SU-DHL-6 (cell line): ENCODE measurements at regions not wholly inside any gene's neighbourhood (a gene's known extent, or its start where the extent isn't known, plus 50 kb on each side); places are given as distances from the start of the nearest gene placed in this dataset.

Experiments
- H2AFZ ChIP-seq: fragments of 200-600 bp; sonication (generic); 2 replicates; pipeline ENCODE4 v1.6.1; 2014; ENCODE audit warnings: low read depth, mild to moderate bottlenecking, moderate library complexity, mixed read lengths, antibody characterized with exemption, low read length; ENCODE audit not compliant: severe bottlenecking
- H3F3A ChIP-seq: fragments of 200-600 bp; shearing (Covaris generic); 2 replicates; pipeline ENCODE4 v1.6.0; 2016; ENCODE audit warnings: antibody characterized with exemption, mild to moderate bottlenecking; ENCODE audit not compliant: insufficient read depth
- H3K27ac ChIP-seq: fragments of 200-600 bp; sonication (generic); 2 replicates; pipeline ENCODE4 v1.5.1; 2016; ENCODE audit warnings: low read depth, mild to moderate bottlenecking, low read length, moderate library complexity, mixed read lengths
- H3K27me3 ChIP-seq: fragments of 200-600 bp; sonication (generic), shearing (Covaris generic); 2 replicates; pipeline ENCODE4 v1.6.0; 2014; ENCODE audit warnings: mild to moderate bottlenecking, low read length
- H3K36me3 ChIP-seq: fragments of 200-600 bp; sonication (generic); 2 replicates; pipeline ENCODE4 v1.6.1; 2014; ENCODE audit warnings: mild to moderate bottlenecking, low read length, mixed read lengths
- H3K4me2 ChIP-seq: fragments of 300-600, 200-600 bp; shearing (Covaris generic), sonication (generic); 2 replicates; pipeline ENCODE4 v1.6.0; 2014; ENCODE audit warnings: low read length, low read depth, mild to moderate bottlenecking; ENCODE audit not compliant: poor library complexity, severe bottlenecking
- H3K4me3 ChIP-seq: fragments of 200-600 bp; sonication (generic); 2 replicates; pipeline ENCODE4 v1.5.1; 2014; ENCODE audit warnings: antibody characterized with exemption, low read length, mild to moderate bottlenecking, mixed read lengths; ENCODE audit not compliant: insufficient read depth, poor library complexity, severe bottlenecking
- H3K79me2 ChIP-seq: fragments of 200-600 bp; sonication (generic); 2 replicates; pipeline ENCODE4 v1.6.1; 2014; ENCODE audit warnings: mild to moderate bottlenecking, low read length, moderate library complexity; ENCODE audit not compliant: insufficient read depth
- H3K9ac ChIP-seq: fragments of 200-600 bp; sonication (generic); 2 replicates; pipeline ENCODE4 v1.7.0; 2014; ENCODE audit warnings: mild to moderate bottlenecking, low read length
- H3K9me2 ChIP-seq: fragments of 200-600 bp; sonication (generic); replicated peaks from 2 replicates; pipeline ENCODE4 v1.6.1; 2014; ENCODE audit warnings: low read length; ENCODE audit not compliant: insufficient read depth
- H3K9me3 ChIP-seq: fragments of 200-600 bp; sonication (generic); 2 replicates; pipeline ENCODE4 v1.6.1; 2014; ENCODE audit warnings: low read length, mixed read lengths; ENCODE audit not compliant: insufficient read depth
- H4K20me1 ChIP-seq: fragments of 200-600 bp; sonication (generic); 2 replicates; pipeline ENCODE4 v1.6.1; 2014; ENCODE audit warnings: low read depth, mild to moderate bottlenecking, antibody characterized with exemption, low read length, moderate library complexity, mixed read lengths
- CTCF ChIP-seq: fragments of 200-600 bp; sonication (generic); IDR thresholded peaks from one replicate; pipeline ENCODE4 v1.5.1; 2017; ENCODE audit warnings: antibody characterized with exemption, mild to moderate bottlenecking, low read length, moderate library complexity; ENCODE audit not compliant: insufficient read depth, poor library complexity, severe bottlenecking
- EZH2phosphoT487 ChIP-seq: fragments of 200-600 bp; sonication (generic), shearing (Covaris generic); conservative IDR thresholded peaks from 2 replicates; pipeline ENCODE4 v1.6.1; 2018; ENCODE audit warnings: mild to moderate bottlenecking, antibody characterized with exemption, low read length, moderate library complexity, mixed read lengths

- H3K9ac ChIP-seq = no peak overlapping the region
Measured at GRCh38 chr13:99828123-99828522, 143.4 kb downstream of the ZIC5 start.

GRCh38 chr13:99827011-99827772, 144.4 kb downstream of the ZIC5 start:
- H3K9me3 ChIP-seq = no peaks in the 10 kb centered on the region
- H3K4me2 ChIP-seq = no peak overlapping the region
- no peak overlapping the region for H2AFZ ChIP-seq
- H3K4me3 ChIP-seq = no peak overlapping the region
- no peaks in the 10 kb centered on the region for H3K9me2 ChIP-seq
- no peaks in the 10 kb centered on the region for H4K20me1 ChIP-seq
- no peaks in the 10 kb centered on the region; the same call in 1 of the 2 replicates for H3K27me3 ChIP-seq
- no peak overlapping the region for H3K9ac ChIP-seq
- TF ChIP-seq EZH2phosphoT487 (no peak), CTCF (no peak)
- no peaks in the 10 kb centered on the region for H3K79me2 ChIP-seq
- H3K27ac ChIP-seq = no peak overlapping the region
- H3K36me3 ChIP-seq = no peaks in the 10 kb centered on the region
- H3F3A ChIP-seq = no peaks in the 10 kb centered on the region

More at GRCh38 chr13:99828123-99828522, 143.4 kb downstream of the ZIC5 start:
- Histone ChIP-seq H3K27ac (no peak overlapping the region), H3K27me3 (no peaks in the 10 kb centered on the region; the same call in 1 of the 2 replicates), H3K4me3 (no peak overlapping the region), H3F3A (no peaks in the 10 kb centered on the region), H2AFZ (no peak overlapping the region), H3K4me2 (no peak overlapping the region), H3K9me2 (no peaks in the 10 kb centered on the region), H3K36me3 (no peaks in the 10 kb centered on the region), H3K79me2 (no peaks in the 10 kb centered on the region), H3K9me3 (no peaks in the 10 kb centered on the region), H4K20me1 (no peaks in the 10 kb centered on the region)
- TF ChIP-seq EZH2phosphoT487 (no peak), CTCF (no peak)

GRCh38 chr13:99823961-99824360, 147.6 kb downstream of the ZIC5 start:
- no peak overlapping the region for H3K4me3 ChIP-seq
- no peak overlapping the region for H3K9ac ChIP-seq
- no peak overlapping the region for H2AFZ ChIP-seq
- TF ChIP-seq CTCF (no peak), EZH2phosphoT487 (no peak)
- H3K4me2 ChIP-seq = no peak overlapping the region
- H3F3A ChIP-seq = no peaks in the 10 kb centered on the region
- H3K9me2 ChIP-seq = no peaks in the 10 kb centered on the region
- H4K20me1 ChIP-seq = no peaks in the 10 kb centered on the region
- H3K27ac ChIP-seq = no peak overlapping the region
- no peaks in the 10 kb centered on the region for H3K9me3 ChIP-seq
- H3K36me3 ChIP-seq = no peaks in the 10 kb centered on the region
- H3K27me3 ChIP-seq = no peaks in the 10 kb centered on the region
- H3K79me2 ChIP-seq = no peaks in the 10 kb centered on the region
